SJCRH30 (cell line): ENCODE measurements at regions not wholly inside any gene's neighbourhood (a gene's known extent, or its start where the extent isn't known, plus 50 kb on each side); places are given as distances from the start of the nearest gene placed in this dataset.

Source experiments
- DNase-seq, 2 experiments: peaks; one replicate each; pipeline ENCODE4 v3.0.0-alpha.2; 2015 to 2020
- H3K27ac ChIP-seq: fragments of 250-450 bp; sonication (Bioruptor Pico); 2 replicates; pipeline ENCODE4 v1.5.1; 2020; ENCODE audit warnings: mild to moderate bottlenecking, moderate library complexity
- H3K27me3 ChIP-seq: fragments of 250-450 bp; sonication (Bioruptor Pico); 2 replicates; pipeline ENCODE4 v1.5.1; 2020; ENCODE audit warnings: mild to moderate bottlenecking, moderate library complexity
- H3K36me3 ChIP-seq: fragments of 250-450 bp; sonication (Bioruptor Pico); 2 replicates; pipeline ENCODE4 v1.5.1; 2020; ENCODE audit warnings: mild to moderate bottlenecking, moderate library complexity
- H3K4me1 ChIP-seq: fragments of 250-450 bp; sonication (Bioruptor Pico); 2 replicates; pipeline ENCODE4 v1.5.1; 2020; ENCODE audit warnings: mild to moderate bottlenecking, moderate library complexity
- H3K4me3 ChIP-seq: fragments of 250-450 bp; sonication (Bioruptor Pico); 2 replicates; pipeline ENCODE4 v1.5.1; 2020; ENCODE audit warnings: mild to moderate bottlenecking, moderate library complexity
- H3K9me3 ChIP-seq: fragments of 250-450 bp; sonication (Bioruptor Pico); replicated peaks from 2 replicates; pipeline ENCODE4 v1.5.1; 2020; ENCODE audit warnings: mild to moderate bottlenecking, moderate library complexity

GRCh38 chr18:41752826-41753225, 202.2 kb upstream of the PIK3C3 start:
- no peak overlapping the region for H3K27ac ChIP-seq
- DNase-seq = no peak
- no peaks in the 10 kb centered on the region for H3K4me1 ChIP-seq
- H3K4me3 ChIP-seq = no peak overlapping the region
- H3K36me3 ChIP-seq = no peaks in the 10 kb centered on the region
- H3K9me3 ChIP-seq = no peaks in the 10 kb centered on the region
- no peaks in the 10 kb centered on the region for H3K27me3 ChIP-seq

DNA sequence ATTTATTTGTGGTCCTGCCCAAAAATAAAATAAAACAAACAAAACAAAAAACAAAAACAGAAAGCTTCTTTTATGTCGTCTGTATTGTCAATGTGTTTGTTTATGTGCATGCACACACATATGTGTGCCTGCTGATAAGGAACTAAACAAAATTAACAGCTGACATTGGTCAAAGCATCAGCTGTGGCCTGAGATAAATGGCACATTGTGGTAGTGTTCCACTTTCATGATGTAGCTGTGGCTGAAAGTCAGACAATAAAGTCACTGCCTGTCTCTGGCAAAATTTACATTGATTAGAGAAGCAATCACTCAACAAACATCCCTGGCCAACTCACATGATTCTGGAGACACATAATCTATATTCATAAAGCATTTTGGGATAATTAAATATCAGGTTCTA, 203.4 kb upstream of the PIK3C3 start:
- no peaks in the 10 kb centered on the region for H3K9me3 ChIP-seq
- H3K27ac ChIP-seq = no peak overlapping the region
- H3K27me3 ChIP-seq = no peaks in the 10 kb centered on the region
- no peak overlapping the region for H3K4me3 ChIP-seq
- H3K36me3 ChIP-seq = no peaks in the 10 kb centered on the region
- DNase-seq = no peak
- H3K4me1 ChIP-seq = no peaks in the 10 kb centered on the region

- H3K36me3 ChIP-seq = no peaks in the 10 kb centered on the region
- no peaks in the 10 kb centered on the region for H3K4me1 ChIP-seq
- H3K27me3 ChIP-seq = no peaks in the 10 kb centered on the region
- no peak overlapping the region for H3K4me3 ChIP-seq
- H3K27ac ChIP-seq = no peak overlapping the region
- no peak for DNase-seq
- H3K9me3 ChIP-seq = no peaks in the 10 kb centered on the region
Measured at GRCh38 chr18:41751161-41751560, 203.9 kb upstream of the PIK3C3 start.

- Histone ChIP-seq H3K9me3 (no peaks in the 10 kb centered on the region), H3K27ac (no peak overlapping the region), H3K4me3 (no peak overlapping the region), H3K4me1 (no peaks in the 10 kb centered on the region), H3K27me3 (no peaks in the 10 kb centered on the region), H3K36me3 (no peaks in the 10 kb centered on the region)
- DNase-seq = no peak
Measured at GRCh38 chr18:41747723-41748242, 207.3 kb upstream of the PIK3C3 start.

DNA sequence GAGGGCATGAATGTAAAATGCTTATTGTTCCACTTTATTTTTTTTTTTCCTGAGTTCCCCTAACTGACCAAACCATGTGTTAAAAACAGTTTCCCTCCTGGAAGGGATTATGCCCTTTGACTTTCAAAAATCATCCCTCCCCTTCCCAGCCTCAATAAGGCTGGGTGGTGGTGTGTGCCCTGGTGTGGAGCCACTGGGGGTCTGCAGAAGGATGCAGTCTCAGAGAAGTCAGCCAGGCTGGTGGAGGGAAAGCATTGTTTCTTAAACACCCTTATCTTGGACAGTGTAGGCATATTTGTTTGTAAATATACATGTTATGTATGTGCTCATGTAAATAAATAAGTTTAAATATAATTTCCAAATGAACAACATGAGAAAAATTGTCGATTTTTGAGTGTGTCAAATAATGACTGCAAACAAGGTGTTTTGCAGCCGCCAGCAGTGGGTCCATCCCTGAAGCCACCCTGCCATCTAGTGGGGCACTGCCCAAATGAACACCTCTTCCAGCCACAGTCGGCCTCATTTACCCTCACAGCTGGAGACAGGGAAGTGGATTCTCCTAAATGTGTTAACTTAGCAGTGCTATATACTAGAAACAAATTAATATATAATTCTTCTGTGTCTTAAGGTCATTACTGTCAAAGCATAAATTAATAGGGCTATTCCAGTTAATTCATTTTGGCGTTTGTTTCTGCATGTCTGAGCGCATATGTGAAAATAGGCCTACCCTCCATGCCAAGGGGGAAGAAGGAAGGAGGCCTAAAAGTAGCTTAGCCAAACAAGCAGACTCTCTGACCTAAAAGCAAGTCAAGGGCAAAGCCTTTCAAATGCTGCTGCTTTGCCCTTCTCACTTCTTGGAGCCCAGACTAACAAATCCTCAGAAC, 209.6 kb upstream of the PIK3C3 start:
- DNase-seq = peak; percentile 10 to 34

DNA sequence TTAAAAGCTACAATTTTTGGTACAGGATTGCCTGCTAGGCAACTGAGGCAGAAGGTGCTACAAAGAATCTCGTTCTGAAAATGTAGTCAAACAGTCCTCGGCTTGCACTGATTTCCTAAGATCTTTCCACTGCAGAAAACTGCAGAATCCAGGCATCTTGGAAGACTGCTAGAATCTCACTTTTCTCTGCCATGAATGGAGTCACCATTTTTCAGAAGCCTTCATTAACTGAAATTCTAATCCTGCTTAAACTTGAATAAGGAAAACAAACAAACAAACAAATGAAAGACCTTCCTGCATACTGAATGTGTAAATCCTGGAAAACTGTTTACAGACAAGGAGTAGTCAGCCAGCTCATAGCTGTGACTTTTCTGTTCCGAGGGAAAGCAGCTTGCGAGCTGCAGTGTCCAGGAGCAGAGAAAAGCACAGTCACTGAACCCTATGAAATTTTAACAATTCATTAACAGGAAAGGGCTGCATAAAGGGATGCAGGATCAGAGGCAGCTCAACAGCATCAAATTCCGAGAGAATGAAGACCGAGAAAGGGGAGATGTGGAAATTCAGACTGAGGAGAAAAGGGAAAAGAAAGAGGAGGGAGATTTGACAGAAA, 210.5 kb upstream of the PIK3C3 start:
- H3K27ac ChIP-seq = no peak overlapping the region
- DNase-seq = no peak
- no peaks in the 10 kb centered on the region for H3K36me3 ChIP-seq
- H3K4me3 ChIP-seq = no peak overlapping the region
- H3K9me3 ChIP-seq = no peaks in the 10 kb centered on the region
- no peaks in the 10 kb centered on the region for H3K27me3 ChIP-seq
- H3K4me1 ChIP-seq = no peaks in the 10 kb centered on the region

More for the DNA sequence above, 209.6 kb upstream of the PIK3C3 start:
- Histone ChIP-seq H3K4me1 (no peaks in the 10 kb centered on the region), H3K36me3 (no peaks in the 10 kb centered on the region), H3K27ac (no peak overlapping the region), H3K4me3 (no peak overlapping the region), H3K27me3 (no peaks in the 10 kb centered on the region), H3K9me3 (no peaks in the 10 kb centered on the region)

- Histone ChIP-seq H3K27me3 (no peaks in the 10 kb centered on the region), H3K4me1 (no peaks in the 10 kb centered on the region), H3K36me3 (no peaks in the 10 kb centered on the region), H3K9me3 (no peaks in the 10 kb centered on the region), H3K4me3 (no peak overlapping the region), H3K27ac (no peak overlapping the region)
- DNase-seq = no peak
Measured at GRCh38 chr18:41737218-41737617, 217.8 kb upstream of the PIK3C3 start.

DNA sequence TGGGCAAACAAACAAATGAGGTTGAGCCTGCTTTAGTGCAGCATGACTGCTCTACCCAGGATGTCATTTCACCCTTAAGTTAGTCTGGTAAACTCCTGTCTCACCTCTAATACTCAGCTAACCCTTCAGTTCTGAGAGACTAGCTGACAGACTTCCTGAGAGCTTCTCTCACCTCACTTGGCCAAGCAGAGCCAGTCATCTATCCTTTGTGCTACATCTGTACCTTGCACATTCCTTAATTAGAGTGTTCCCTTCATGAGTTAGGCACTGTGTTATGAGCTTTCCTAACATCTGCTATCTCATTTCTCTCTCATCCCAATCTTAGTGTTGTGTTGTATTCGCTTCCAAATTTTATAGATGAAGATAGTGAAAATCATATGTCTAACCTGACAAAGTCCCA, 220.1 kb upstream of the PIK3C3 start:
- no peaks in the 10 kb centered on the region for H3K27me3 ChIP-seq
- no peaks in the 10 kb centered on the region for H3K9me3 ChIP-seq
- H3K4me1 ChIP-seq = no peaks in the 10 kb centered on the region
- H3K27ac ChIP-seq = no peak overlapping the region
- no peak for DNase-seq
- H3K36me3 ChIP-seq = no peaks in the 10 kb centered on the region
- no peak overlapping the region for H3K4me3 ChIP-seq

DNA sequence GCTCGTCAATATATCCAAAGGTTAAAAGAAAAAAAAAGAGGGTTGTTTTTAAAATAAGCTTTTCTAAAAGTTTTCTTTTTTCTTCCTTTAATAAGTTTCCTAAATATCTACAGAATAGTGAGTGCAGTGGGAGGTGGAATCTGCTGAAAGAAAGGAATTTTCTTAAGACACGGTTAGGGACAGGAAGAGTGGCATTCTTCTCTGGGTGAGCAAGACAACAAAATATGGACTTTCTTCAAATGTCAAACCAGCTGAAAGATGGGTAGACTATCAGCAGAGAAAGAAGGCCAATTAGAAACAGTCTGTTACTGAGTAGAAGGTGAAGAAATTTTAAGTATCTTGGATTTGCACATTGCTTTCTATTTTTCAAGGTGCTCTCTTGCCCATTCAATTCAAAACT, 222.7 kb upstream of the PIK3C3 start:
- DNase-seq = no peak
- H3K9me3 ChIP-seq = no peaks in the 10 kb centered on the region
- no peaks in the 10 kb centered on the region for H3K36me3 ChIP-seq
- H3K4me3 ChIP-seq = no peak overlapping the region
- no peak overlapping the region for H3K27ac ChIP-seq
- no peaks in the 10 kb centered on the region for H3K27me3 ChIP-seq
- H3K4me1 ChIP-seq = no peaks in the 10 kb centered on the region

DNA sequence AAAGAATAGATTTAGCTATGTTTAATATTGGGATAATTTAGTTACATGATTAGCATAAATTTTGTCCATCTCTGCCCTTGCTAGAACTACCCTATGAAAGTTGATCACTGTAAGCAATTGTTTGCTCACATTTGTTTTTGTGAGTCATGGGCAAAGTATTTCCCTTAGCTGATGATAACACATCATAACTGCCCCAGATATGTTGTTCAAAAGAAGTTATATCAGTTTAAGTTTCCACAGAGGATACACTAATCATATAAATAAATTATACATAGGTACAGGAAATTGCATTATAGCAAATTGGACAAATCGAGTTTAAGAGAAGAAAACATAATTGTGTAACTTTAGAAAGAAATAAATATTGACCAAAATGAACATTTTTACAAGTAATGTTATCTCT, 223.2 kb upstream of the PIK3C3 start:
- Histone ChIP-seq H3K4me1 (no peaks in the 10 kb centered on the region), H3K4me3 (no peak overlapping the region), H3K36me3 (no peaks in the 10 kb centered on the region), H3K9me3 (no peaks in the 10 kb centered on the region), H3K27ac (no peak overlapping the region), H3K27me3 (no peaks in the 10 kb centered on the region)
- DNase-seq = no peak

DNA sequence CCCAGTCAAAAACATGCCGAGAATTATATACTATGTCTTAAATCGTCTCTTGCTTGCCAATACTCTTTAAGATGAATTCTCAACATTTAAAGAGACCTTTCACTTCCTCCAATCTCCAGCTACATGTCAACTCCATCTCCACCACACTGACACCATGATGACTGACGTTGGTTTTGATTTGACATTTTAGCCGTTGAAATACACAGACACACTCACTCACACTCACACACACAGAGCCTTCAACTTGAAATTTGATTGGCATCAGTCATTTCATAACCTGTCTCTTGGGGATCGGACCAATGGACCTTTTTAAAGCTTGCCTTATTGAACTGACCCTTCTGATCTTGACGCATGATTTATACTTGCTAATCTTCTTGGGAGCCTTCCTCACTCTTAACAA, 230.8 kb upstream of the PIK3C3 start:
- Histone ChIP-seq H3K4me1 (no peaks in the 10 kb centered on the region), H3K27me3 (no peaks in the 10 kb centered on the region)
- no peak for DNase-seq

GRCh38 chr18:41721103-41721790, 233.8 kb upstream of the PIK3C3 start:
- H3K36me3 ChIP-seq = no peaks in the 10 kb centered on the region
- H3K9me3 ChIP-seq = no peaks in the 10 kb centered on the region
- H3K27me3 ChIP-seq = no peaks in the 10 kb centered on the region
- DNase-seq = no peak
- H3K4me1 ChIP-seq = no peaks in the 10 kb centered on the region
- no peak overlapping the region for H3K27ac ChIP-seq
- H3K4me3 ChIP-seq = no peak overlapping the region

More for the DNA sequence above, 230.8 kb upstream of the PIK3C3 start:
- H3K4me3 ChIP-seq = no peak overlapping the region
- no peaks in the 10 kb centered on the region for H3K9me3 ChIP-seq
- H3K27ac ChIP-seq = no peak overlapping the region
- H3K36me3 ChIP-seq = no peaks in the 10 kb centered on the region

- Histone ChIP-seq H3K27ac (no peak overlapping the region), H3K36me3 (no peaks in the 10 kb centered on the region), H3K9me3 (no peaks in the 10 kb centered on the region), H3K4me1 (no peaks in the 10 kb centered on the region), H3K27me3 (no peaks in the 10 kb centered on the region), H3K4me3 (no peak overlapping the region)
- no peak for DNase-seq
Measured at GRCh38 chr18:41720226-41720625, 234.8 kb upstream of the PIK3C3 start.

DNA sequence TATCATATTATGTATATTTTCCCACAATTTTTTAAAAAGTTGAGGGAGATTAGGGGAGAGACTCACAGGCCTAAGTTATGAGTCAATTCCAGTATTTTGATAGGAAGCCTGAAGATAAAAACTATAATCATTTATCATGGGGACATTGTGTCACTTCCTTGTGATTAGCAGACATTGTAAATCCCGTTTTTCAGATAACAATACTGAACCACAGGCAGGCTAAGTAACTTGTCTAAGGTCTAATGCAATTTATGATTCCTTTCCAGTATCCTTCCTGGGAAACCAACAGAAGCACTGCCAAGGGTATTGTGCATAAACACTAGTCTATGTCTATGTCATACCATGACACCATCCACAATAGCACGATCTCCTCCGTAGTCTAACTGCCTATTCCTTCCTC, 235.2 kb upstream of the PIK3C3 start:
- no peak for DNase-seq
- Histone ChIP-seq H3K4me1 (no peaks in the 10 kb centered on the region), H3K9me3 (no peaks in the 10 kb centered on the region), H3K27ac (no peak overlapping the region), H3K4me3 (no peak overlapping the region), H3K27me3 (no peaks in the 10 kb centered on the region), H3K36me3 (no peaks in the 10 kb centered on the region)

GRCh38 chr18:41714872-41715271, 240.2 kb upstream of the PIK3C3 start:
- no peaks in the 10 kb centered on the region for H3K9me3 ChIP-seq
- no peak overlapping the region for H3K27ac ChIP-seq
- H3K4me1 ChIP-seq = no peaks in the 10 kb centered on the region
- DNase-seq = no peak
- H3K4me3 ChIP-seq = no peak overlapping the region
- no peaks in the 10 kb centered on the region for H3K36me3 ChIP-seq
- no peaks in the 10 kb centered on the region for H3K27me3 ChIP-seq
